Lower lobe of right lung (tissue), 2 donors: ENCODE measurements at regions not wholly inside any gene's neighbourhood (a gene's known extent, or its start where the extent isn't known, plus 50 kb on each side); places are given as distances from the start of the nearest gene placed in this dataset.

ENCODE experiments used
- ATAC-seq, 2 donors: fragments of 200-7000 bp; cut with Tn5 transposase; one replicate each; pipeline ENCODE4 v1.9.1; 2020 to 2022; ENCODE audit warnings: mild to moderate bottlenecking in 2 of 2, moderate library complexity in 2 of 2
- DNase-seq: peaks from one replicate; pipeline ENCODE4 v3.0.0-alpha.2; 2020
- H3K27ac ChIP-seq: fragments of 200-600 bp; one replicate; pipeline ENCODE4 v1.8.0; 2022
- H3K27me3 ChIP-seq: fragments of 200-600 bp; one replicate; pipeline ENCODE4 v1.8.0; 2022; ENCODE audit warnings: low read depth
- H3K36me3 ChIP-seq: fragments of 200-600 bp; one replicate; pipeline ENCODE4 v1.8.0; 2022; ENCODE audit warnings: mild to moderate bottlenecking
- H3K4me1 ChIP-seq: fragments of 200-600 bp; one replicate; pipeline ENCODE4 v1.8.0; 2022
- H3K4me3 ChIP-seq: fragments of 200-600 bp; one replicate; pipeline ENCODE4 v1.8.0; 2022; ENCODE audit warnings: mild to moderate bottlenecking
- H3K9me3 ChIP-seq: fragments of 200-600 bp; one replicate; pipeline ENCODE4 v1.8.0; 2022
- intact Hi-C: fragments of 100-400 bp; cut with DNase I; formaldehyde crosslinking; loops from one replicate; pipeline ENCODE4 v1.11.0; 2022
- TF ChIP-seq, protein P1 (sequence below): fragments of 200-600 bp; IDR thresholded peaks from one replicate; pipeline ENCODE4 v1.8.0; 2022; ENCODE audit warnings: antibody characterized with exemption, mild to moderate bottlenecking
- donor health status: DM: no; HTN: yes; CAD: no; lungs with severe emphysema.

DNA sequence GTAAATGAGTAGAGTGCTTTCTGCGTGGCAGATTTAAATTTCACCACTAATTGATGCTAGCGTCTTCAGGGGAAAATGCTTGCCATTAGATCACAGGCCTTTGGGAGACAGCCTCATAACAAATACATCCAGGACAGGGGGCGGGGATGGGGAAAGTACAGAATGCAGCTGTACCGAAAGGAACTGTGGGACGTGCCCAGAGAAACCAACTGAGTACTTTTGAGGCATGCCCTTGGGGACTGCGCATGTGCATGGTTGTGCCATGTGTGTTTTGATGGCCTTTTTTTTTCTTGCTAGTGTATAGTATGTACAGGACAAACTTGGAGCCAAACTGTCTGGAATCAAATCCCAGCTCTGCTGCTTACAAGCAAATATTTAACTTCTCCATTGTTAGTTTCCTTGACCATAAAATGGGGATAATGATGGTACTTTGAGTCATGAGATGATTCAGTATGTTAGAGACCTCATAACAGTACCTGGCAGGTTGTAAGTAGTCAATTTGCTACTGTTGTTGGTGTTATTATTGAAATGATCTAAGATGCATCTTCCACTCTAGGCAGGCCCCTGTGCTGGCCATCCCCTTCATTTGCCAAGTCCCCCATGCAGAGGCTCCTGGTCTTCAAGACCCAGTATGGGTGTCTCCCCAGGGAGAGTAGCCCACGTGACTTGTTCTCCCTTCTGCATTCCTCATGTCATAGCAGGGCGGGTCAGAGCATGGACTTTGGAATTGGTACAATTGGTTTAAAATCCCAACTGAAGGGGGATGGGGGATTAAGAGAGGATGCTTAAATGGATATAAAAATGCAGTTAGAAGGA is 68.3 kb upstream of the NPAS1 start:
- Histone ChIP-seq H3K9me3 (no peaks in the 10 kb centered on the region), H3K36me3 (no peaks in the 10 kb centered on the region), H3K4me3 (no peak overlapping the region), H3K4me1 (peaks cover 61% of the 10 kb centered on the region), H3K27me3 (no peaks in the 10 kb centered on the region), H3K27ac (no peak overlapping the region)
- ATAC-seq, result no peak
- TF ChIP-seq, protein P1, sequence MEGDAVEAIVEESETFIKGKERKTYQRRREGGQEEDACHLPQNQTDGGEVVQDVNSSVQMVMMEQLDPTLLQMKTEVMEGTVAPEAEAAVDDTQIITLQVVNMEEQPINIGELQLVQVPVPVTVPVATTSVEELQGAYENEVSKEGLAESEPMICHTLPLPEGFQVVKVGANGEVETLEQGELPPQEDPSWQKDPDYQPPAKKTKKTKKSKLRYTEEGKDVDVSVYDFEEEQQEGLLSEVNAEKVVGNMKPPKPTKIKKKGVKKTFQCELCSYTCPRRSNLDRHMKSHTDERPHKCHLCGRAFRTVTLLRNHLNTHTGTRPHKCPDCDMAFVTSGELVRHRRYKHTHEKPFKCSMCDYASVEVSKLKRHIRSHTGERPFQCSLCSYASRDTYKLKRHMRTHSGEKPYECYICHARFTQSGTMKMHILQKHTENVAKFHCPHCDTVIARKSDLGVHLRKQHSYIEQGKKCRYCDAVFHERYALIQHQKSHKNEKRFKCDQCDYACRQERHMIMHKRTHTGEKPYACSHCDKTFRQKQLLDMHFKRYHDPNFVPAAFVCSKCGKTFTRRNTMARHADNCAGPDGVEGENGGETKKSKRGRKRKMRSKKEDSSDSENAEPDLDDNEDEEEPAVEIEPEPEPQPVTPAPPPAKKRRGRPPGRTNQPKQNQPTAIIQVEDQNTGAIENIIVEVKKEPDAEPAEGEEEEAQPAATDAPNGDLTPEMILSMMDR, result no peak
- intact Hi-C loops, result no loop called here
- DNase-seq, result no peak

DNA sequence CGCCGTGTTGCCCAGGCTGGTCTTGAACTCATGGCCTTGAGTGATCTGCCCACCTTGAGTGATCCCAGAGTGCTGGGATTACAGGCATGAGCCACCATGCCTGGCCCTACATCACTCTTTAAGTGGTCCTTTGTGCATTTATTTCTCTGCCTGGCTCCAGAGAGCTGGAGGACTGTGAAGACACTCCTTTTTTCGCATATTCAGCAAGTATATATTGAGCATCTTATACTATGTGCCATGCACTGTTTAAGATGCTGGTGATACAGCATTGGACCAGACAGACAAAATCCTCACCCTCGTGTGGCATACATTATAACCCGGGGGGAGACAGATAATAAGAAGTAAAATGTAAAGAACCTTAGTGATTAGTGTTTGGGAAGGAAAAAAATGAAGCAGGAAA is 66.8 kb upstream of the NPAS1 start:
- H3K27ac ChIP-seq, result no peak overlapping the region
- H3K9me3 ChIP-seq, result no peaks in the 10 kb centered on the region
- H3K27me3 ChIP-seq, result no peaks in the 10 kb centered on the region
- no peak for DNase-seq
- intact Hi-C loops, result no loop called here
- TF ChIP-seq, protein P1, result no peak
- no peak for ATAC-seq
- no peaks in the 10 kb centered on the region for H3K36me3 ChIP-seq
- peaks cover 52% of the 10 kb centered on the region for H3K4me1 ChIP-seq
- no peak overlapping the region for H3K4me3 ChIP-seq

DNA sequence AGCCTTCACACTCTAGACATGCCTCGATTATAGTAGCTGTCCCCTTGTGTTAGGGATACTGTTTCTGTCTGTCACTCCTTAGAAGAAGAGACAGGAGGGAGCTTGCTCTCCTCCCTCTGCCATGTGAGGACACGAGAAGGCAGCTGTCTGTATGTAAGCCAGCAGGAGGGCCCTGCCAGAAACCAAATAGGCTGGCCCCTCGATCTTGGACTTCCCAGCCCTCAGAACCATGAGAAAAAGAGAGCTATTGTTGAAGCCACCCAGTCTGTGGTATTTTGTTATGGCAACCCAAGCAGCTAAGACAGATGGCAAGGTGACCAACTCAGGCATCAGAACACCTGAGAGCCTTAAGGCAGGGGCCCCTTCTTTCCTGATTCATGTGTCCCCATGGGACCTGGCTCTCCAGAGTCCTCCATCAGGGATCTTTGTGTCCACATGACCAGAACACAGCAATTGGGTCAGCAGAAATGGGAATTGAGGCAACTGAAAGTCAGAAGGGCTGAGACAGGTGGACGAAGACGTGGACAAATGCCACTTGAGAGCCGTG is 65.6 kb upstream of the NPAS1 start:
- DNase-seq, result no peak
- Histone ChIP-seq H3K4me3 (no peak overlapping the region), H3K27me3 (no peaks in the 10 kb centered on the region), H3K9me3 (no peaks in the 10 kb centered on the region), H3K27ac (no peak overlapping the region), H3K4me1 (peaks cover 58% of the 10 kb centered on the region), H3K36me3 (no peaks in the 10 kb centered on the region)
- TF ChIP-seq, protein P1, result no peak
- intact Hi-C loops, result no loop called here
- ATAC-seq, result no peak

DNA sequence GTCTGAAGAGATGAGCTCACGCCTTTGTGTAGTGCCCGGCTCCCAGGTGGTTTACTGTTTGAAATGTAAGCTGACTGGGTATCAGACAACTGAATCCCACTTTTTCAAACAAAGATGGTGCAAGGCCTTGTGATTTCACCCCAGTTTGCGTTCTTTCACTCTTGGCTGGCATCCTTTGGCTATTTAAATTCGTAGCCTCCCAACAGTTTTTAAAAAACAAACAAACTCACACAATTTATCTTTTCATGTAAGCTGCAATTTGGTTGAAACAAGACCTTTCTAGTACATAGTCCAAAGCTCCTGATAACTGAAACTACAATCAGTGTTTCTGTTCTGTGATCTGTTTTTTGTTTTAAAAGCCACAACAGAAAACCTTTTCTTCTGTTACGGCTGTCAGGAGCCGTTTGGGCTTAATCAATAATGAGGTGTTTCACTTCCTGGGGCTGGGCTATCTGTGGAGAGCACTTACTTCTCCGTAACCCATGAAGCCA is 65.1 kb upstream of the NPAS1 start:
- intact Hi-C loops, result no loop called here
- TF ChIP-seq, protein P1, result no peak
- DNase-seq, result no peak
- peaks cover 58% of the 10 kb centered on the region for H3K4me1 ChIP-seq
- peak overlapping the region; percentile 44 for H3K27ac ChIP-seq
- no peak overlapping the region for H3K4me3 ChIP-seq
- H3K27me3 ChIP-seq, result no peaks in the 10 kb centered on the region
- no peaks in the 10 kb centered on the region for H3K9me3 ChIP-seq
- no peaks in the 10 kb centered on the region for H3K36me3 ChIP-seq
- ATAC-seq, result no peak

DNA sequence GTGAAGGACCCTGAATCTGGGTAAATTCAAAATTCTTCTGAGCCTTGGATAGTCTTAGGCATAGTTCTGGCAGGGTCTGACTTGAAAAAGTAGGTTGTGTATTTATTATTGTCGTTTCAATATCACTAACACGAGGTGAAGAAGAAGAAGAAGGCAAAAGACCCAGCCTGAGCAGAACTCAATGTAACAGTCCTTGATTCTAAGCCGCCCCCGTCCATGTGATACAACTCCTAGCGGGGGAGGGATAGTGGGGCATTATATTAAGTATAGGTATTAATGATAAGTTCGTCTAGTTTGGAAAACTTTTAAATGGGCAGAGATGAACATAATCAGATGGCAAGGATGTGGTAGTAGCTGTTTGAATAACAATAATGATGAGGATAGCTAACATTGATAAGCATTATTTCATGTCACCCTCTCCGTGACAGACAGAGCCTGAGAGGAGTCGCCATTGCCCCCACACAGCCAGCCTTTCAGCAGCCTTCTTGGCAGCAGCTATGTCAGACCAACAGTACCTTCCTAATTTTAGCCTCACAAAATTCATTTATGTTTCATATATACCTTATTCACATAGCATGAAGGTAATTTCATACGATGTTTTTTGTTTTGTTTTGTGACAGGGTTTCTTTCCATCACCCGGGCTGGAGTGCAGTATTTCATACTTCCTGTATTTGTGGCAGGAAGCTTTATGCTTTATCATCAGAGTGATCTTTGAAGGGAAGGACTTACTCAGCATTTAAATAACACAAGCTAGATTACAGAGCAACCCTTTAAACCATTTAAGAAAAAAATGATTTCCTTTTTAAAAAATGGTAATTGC is 64.4 kb upstream of the NPAS1 start:
- H3K9me3 ChIP-seq, result no peaks in the 10 kb centered on the region
- TF ChIP-seq, protein P1, result no peak
- peak overlapping the region; percentile 35 for H3K4me3 ChIP-seq
- intact Hi-C loops, result no loop called here
- H3K27ac ChIP-seq, result peak overlapping the region; percentile 44
- H3K4me1 ChIP-seq, result peaks cover 57% of the 10 kb centered on the region
- H3K36me3 ChIP-seq, result no peaks in the 10 kb centered on the region
- no peaks in the 10 kb centered on the region for H3K27me3 ChIP-seq
- ATAC-seq (peak; percentile 46 to 66), DNase-seq (no peak)
